HT1080 (cell line): ENCODE measurements at regions not wholly inside any gene's neighbourhood (a gene's known extent, or its start where the extent isn't known, plus 50 kb on each side); places are given as distances from the start of the nearest gene placed in this dataset.
A peak's percentile ranks its signal among the peaks of the same experiment; 100 is the strongest.
"Not testable (repeated sequence)": the region's sequence is repeated elsewhere in the genome, so short reads cannot be mapped to it uniquely, and the experiment has no call there.

Experiments used
- DNase-seq: peaks from one replicate; pipeline ENCODE4 v3.0.0-alpha.2; 2015; ENCODE audit warnings: low read depth

DNA sequence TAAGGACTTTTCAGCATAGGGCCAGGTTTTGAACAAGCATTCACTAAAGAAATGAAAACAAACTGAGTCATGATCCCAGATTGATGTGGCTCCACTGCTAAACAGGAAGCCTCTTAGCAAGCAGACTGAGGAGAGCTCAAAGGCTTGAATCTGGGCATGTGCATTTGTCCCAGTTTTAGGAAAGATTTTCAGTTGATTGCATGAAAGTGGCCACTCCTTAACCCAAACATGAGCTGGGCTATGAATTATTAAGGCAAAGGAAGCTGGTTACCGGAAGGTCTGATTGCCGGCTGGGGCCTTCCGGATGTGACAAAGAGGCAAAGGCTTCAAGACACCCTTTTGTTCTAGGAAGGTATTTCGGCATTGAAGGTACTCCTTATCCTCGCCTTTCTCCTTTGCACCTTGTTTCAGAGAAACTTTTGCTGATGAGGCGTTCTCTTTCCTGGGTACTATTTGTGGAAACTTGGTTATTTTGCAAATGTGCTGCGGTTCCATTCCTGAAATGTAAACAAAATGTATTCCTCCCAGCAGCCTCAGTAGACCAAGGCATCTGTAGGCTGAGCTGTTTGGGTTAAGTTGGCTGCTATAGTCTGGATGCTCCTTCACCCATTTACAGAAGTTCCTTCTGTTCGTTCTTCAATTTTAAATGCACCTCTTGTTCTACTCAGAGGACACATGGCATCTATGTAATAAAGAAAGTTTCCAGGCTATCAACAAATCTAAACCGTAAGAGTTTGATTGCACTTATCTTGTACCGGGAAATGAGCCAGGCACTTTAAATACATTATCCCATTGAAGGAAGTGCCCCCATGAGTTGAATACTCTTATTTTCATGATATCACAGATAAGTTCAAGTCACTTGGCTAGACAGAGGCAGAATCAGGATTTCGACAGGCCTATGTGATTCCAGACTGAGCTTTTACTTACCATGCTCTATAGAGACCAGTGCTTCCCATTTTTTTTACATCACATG, 115.6 kb upstream of the METAP2 start:
- peak; percentile 25 for DNase-seq

DNA sequence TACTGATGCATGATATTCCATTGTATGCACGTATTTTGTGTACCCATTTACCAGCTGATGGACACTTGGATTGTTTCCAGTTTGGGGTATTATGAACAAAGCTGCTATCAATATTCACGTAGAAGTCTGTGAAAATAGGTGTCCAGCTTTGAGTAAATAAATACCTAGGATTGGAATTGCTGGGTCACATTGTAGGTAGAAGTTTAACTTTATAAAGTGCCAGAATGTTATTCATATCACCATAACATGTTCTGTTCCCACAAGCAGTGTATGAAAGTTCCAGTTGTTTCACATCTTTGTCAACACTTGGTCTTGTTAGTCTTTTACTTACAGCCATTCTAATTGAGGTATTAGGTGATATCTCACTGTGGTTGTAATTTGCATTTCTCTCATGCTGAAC, 108.0 kb upstream of the METAP2 start:
- no peak for DNase-seq

- DNase-seq, result no peak
Observed at GRCh38 chr12:95368931-95369330, 105.0 kb upstream of the METAP2 start.

GRCh38 chr12:95371571-95371970, 102.4 kb upstream of the METAP2 start:
- DNase-seq, result no peak

DNA sequence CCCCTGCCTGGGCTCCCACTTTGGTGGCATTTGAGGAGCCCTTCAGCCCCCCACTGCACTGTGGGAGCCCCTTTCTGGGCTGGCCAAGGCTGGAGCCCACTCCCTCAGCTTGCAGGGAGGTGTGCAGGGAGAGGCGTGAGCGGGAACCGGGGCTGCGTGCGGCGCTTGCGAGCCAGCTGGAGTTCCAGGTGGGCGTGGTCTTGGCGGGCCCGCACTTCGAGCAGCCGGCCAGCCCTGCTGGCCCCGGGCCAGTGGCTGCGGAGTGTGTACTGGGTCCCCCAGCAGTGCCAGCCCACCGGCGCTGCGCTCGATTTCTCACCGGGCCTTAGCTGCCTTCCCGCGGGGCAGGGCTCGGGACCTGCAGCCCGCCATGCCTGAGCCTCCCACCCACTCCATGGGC, 94.5 kb upstream of the METAP2 start:
- not testable (repeated sequence) for DNase-seq

DNA sequence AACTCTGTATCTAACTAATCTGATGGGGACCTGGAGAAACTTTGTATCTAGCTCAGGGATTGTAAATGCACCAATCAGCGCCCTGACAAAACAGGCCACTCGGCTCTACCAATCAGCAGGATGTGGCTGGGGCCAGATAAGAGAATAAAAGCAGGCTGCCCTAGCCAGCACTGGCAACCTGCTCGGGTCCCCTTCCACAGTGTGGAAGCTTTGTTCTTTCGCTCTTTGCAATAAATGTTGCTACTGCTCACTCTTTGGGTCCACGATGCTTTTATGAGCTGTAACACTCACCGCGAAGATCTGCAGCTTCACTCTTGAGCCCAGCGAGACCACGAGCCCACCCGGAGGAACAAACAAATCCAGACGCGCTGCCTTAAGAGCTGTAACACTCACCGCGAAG, 93.6 kb upstream of the METAP2 start:
- DNase-seq, result not testable (repeated sequence)

GRCh38 chr12:95380997-95381786, 92.8 kb upstream of the METAP2 start:
- no peak for DNase-seq

- DNase-seq, result not testable (repeated sequence)
Observed at GRCh38 chr12:95383920-95384319, 90.0 kb upstream of the METAP2 start.

GRCh38 chr12:95384785-95385184, 89.2 kb upstream of the METAP2 start:
- no peak for DNase-seq

DNA sequence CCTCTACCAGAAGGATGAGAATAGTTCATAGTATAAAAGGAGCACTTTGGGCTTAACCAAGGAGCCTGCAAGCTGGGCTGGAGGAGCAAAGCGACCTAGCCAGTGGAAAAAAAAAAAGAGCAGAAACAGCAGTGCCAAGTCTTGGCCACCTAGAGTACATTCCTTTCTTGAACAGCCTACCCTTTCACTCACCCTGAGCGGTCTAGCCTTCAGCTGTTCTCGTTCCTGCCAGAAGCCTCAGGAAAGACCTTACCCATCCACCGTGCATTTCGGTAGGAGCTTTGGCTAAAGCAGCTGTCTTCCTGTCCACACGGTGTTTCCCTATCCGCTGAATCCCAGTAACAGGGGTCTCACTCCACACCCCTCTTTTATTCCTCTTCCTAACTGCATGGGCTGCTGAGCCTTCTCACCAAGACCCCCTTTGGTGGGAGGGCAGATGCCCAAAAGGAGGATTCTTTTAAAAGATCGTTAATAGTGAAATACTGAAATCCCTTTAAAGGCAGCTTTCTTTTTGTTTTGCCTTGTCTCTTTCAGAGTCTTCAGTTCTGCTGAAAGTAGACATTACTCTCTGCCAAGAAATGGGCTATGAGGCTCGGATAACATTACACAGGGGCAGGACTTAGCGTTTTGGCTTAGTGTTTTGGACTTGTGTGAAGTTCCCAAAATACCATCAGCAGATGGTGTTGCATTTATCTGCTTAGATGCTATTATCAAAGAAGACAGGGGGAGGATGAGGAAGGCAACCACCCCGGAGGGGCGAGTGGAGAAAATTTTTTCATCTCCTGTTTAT, 88.5 kb upstream of the METAP2 start:
- peak; percentile 14 for DNase-seq

- no peak for DNase-seq
Observed at GRCh38 chr12:95386051-95386450, 87.9 kb upstream of the METAP2 start.

- DNase-seq, result not testable (repeated sequence)
Observed at GRCh38 chr12:95388260-95388659, 85.7 kb upstream of the METAP2 start.

GRCh38 chr12:95390192-95390591, 83.8 kb upstream of the METAP2 start:
- DNase-seq, result no peak

GRCh38 chr12:95390932-95391331, 83.0 kb upstream of the METAP2 start:
- DNase-seq, result no peak

- no peak for DNase-seq
Observed at GRCh38 chr12:95393191-95393790, 80.7 kb upstream of the METAP2 start.

GRCh38 chr12:95395696-95396095, 78.3 kb upstream of the METAP2 start:
- DNase-seq, result no peak

DNA sequence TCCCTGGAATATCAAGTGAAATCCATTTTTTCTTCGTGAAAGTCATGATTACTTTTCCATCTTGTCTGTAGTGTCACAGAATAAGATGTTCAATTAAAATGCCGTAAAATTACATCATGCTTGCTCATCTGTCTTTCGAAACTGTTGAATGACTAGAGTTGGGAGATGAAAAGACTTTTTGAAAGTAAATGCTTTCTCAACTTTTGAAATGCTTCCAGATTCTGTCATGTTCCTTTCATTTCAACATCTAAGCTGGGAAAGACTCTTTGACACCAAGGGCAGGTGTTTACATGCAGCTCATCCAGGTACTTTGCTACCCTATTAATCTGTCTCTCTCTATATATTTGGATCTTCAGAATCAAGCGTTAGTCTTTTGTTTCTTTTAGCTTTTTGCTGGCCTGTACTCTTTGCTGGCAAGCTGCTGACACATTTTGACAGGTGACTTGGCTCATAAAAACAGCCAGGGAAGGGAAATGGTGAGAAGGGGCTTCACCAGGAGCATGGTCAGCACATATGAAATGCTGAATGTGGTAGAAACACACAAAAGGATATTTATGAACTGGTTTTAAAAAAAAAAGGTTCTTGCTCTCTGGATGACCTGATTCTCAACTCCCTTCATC, 77.0 kb upstream of the METAP2 start:
- peak; percentile 21 for DNase-seq

DNA sequence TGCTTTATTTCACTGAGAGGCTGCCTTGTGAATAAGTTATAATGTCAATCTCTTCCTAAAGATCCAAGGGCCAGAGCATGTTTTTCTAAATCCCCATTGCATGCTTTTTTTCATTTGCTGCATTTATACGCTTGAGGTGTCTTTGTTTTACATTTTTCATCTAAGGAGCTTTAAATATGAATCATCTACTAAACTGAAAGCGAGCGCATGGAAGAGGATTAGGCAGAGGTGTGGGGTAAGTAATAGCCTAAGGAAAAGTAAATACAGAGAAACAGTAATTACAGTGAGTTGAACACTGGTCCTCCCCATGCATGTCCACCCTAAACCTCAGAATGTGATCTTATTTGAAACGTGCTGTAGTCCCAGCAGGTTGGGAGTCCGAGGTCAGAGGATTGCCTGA, 76.4 kb upstream of the METAP2 start:
- DNase-seq, result no peak

- no peak for DNase-seq
Observed at GRCh38 chr12:95402096-95402495, 71.9 kb upstream of the METAP2 start.

- no peak for DNase-seq
Observed at GRCh38 chr12:95408201-95408600, 65.8 kb upstream of the METAP2 start.

DNA sequence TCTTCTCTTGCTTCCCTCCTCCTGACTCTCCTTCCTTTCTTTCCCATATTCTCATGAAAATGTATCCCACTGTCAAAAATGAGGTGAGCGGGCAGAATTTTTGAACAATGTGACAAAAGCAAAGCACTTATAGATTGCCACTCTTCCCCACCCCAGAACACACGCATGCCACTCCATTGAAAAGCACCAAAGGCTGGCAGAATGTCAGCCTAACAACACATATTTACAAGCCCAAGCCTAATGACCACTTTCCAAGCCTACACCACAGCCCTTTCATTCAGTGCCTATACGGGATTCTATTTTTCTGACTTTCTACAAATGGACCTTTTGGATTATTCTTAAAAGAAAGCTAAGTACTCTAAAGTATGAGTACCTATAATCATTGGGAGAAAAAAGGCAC, 62.9 kb upstream of the METAP2 start:
- no peak for DNase-seq
